ENCODE measurements at regions not wholly inside any gene's neighbourhood (a gene's known extent, or its start where the extent isn't known, plus 50 kb on each side); places are given as distances from the start of the nearest gene placed in this dataset.

DNA sequence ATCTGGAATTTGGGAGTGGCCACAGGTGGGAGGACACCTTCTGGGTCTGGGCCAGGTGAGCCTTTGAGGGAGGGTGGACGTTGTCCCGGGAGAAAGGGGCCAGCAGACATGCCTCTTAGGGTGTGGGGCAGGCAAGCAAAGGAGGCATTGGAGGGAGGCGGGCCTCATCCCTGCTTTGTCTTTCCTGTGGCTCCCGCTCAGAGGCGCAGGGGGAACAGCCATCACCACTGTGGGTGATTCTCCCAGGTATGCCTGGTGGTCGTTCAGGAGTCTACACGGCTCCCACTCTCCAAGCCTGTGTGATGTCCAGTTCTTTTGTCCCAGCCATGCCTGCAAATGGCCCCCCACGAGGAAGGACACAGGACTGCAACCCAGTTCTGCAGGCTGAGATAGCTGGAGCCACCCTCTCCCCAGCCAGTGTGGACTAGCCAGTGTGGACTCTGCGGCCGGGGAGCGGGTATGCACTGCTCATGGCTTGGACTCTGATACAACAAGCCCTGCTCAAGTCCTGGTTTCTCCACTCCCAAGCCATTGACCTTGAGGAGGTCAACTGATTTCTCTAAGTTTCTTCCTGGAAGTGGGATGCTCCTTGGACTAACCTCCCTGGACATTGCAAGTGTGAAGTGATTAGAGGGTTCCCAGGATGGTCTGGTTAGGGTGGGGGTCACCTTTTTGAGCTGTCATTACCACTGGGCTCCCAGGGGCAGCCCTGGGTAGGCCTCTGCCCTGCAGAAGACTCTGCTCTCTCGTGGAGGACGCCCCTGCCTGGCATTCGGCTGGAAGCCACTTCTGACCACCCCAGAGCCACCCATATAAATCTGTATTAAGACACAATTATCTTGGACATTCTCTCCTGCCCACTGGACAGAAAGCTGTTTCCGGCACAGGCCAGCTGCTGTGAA lies 1151.2 kb downstream of the BRD1 start:
- no peak for TF ChIP-seq POLR2AphosphoS5 (IDR thresholded peaks at IDR 0.05; ENCODE audit: low read depth, low read length)
- TF ChIP-seq, protein P1, sequence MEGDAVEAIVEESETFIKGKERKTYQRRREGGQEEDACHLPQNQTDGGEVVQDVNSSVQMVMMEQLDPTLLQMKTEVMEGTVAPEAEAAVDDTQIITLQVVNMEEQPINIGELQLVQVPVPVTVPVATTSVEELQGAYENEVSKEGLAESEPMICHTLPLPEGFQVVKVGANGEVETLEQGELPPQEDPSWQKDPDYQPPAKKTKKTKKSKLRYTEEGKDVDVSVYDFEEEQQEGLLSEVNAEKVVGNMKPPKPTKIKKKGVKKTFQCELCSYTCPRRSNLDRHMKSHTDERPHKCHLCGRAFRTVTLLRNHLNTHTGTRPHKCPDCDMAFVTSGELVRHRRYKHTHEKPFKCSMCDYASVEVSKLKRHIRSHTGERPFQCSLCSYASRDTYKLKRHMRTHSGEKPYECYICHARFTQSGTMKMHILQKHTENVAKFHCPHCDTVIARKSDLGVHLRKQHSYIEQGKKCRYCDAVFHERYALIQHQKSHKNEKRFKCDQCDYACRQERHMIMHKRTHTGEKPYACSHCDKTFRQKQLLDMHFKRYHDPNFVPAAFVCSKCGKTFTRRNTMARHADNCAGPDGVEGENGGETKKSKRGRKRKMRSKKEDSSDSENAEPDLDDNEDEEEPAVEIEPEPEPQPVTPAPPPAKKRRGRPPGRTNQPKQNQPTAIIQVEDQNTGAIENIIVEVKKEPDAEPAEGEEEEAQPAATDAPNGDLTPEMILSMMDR (IDR thresholded peaks at IDR 0.05 in 2 of 3, conservative IDR thresholded peaks at IDR 0.05 in 1 of 3; ENCODE audit: borderline replicate concordance in 1 of 3, insufficient read depth in 1 of 3, low read depth in 2 of 3, low read length in 2 of 3): no peak
- no peak for TF ChIP-seq RAD21 (IDR thresholded peaks at IDR 0.05; ENCODE audit: low read depth)
- no peak for TF ChIP-seq EZH2 (IDR thresholded peaks at IDR 0.05)
- TF ChIP-seq, protein P2, sequence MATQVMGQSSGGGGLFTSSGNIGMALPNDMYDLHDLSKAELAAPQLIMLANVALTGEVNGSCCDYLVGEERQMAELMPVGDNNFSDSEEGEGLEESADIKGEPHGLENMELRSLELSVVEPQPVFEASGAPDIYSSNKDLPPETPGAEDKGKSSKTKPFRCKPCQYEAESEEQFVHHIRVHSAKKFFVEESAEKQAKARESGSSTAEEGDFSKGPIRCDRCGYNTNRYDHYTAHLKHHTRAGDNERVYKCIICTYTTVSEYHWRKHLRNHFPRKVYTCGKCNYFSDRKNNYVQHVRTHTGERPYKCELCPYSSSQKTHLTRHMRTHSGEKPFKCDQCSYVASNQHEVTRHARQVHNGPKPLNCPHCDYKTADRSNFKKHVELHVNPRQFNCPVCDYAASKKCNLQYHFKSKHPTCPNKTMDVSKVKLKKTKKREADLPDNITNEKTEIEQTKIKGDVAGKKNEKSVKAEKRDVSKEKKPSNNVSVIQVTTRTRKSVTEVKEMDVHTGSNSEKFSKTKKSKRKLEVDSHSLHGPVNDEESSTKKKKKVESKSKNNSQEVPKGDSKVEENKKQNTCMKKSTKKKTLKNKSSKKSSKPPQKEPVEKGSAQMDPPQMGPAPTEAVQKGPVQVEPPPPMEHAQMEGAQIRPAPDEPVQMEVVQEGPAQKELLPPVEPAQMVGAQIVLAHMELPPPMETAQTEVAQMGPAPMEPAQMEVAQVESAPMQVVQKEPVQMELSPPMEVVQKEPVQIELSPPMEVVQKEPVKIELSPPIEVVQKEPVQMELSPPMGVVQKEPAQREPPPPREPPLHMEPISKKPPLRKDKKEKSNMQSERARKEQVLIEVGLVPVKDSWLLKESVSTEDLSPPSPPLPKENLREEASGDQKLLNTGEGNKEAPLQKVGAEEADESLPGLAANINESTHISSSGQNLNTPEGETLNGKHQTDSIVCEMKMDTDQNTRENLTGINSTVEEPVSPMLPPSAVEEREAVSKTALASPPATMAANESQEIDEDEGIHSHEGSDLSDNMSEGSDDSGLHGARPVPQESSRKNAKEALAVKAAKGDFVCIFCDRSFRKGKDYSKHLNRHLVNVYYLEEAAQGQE (IDR thresholded peaks at IDR 0.05; ENCODE audit: low read depth): no peak
